ENCODE measurements at regions not wholly inside any gene's neighbourhood (a gene's known extent, or its start where the extent isn't known, plus 50 kb on each side); places are given as distances from the start of the nearest gene placed in this dataset.
"Not testable (repeated sequence)": the region's sequence is repeated elsewhere in the genome, so short reads cannot be mapped to it uniquely, and the experiment has no call there.

- DNase-seq (ENCODE audit: low read depth), result no peak
Observed at GRCh38 chr10:2790396-2791188, 276.8 kb upstream of the PFKP start.

GRCh38 chr10:2786251-2786650 is 281.1 kb upstream of the PFKP start:
- no peak for DNase-seq (ENCODE audit: low read depth)

GRCh38 chr10:2784766-2785165 is 282.6 kb upstream of the PFKP start:
- no peak for DNase-seq (ENCODE audit: low read depth)

DNA sequence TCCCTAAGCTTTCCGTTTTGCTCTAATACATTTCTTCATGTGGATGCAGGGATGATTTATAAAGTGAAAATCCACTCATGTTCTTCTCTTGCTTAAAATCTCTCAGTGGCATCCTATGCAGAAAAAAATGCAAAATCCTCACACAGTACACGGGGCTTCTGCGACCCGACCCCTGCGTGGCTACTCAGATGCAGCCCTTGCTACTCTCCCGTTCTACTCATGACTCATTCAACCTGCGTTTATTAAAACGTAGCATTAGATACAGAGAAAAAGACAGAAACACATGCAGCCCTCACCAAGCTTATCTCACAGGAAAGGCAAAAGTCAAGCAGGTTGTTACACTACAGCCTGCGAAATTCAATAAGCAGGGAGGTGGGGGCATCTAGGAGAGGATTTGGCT is 284.4 kb upstream of the PFKP start:
- no peak for DNase-seq (ENCODE audit: low read depth)

GRCh38 chr10:2782265-2782664 is 285.1 kb upstream of the PFKP start:
- no peak for DNase-seq (ENCODE audit: low read depth)

DNA sequence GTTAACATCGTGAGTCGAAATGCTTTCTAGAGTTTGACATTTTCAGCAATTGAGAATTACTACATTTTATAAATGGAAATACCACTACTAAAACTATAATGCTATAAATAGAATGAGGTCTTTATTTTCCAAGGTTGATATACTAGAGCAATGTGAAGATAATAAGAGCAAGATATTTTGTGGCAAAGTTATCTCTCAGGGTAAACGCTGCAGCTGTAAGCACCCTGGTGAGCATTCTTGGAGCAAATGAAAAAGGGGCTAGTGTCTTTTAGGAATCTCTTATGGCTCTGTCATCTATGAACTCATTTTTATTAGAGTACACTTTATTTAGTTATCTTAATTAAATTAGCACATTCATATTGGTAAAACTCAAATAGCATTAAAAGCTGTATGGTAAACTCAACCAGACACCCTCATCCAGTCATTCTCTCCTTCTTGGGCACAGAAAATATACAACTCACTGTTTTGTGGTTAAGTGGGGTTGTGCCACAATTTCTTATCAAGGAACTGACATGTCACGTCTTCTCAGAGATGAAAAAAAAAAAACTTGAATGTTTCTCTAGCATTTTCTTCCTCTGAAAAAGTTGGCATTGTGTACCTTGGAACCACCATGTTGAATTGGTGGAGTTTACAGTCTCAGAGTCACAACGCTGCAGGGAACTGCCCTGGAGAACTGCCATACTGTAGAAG is 289.5 kb upstream of the PFKP start:
- DNase-seq (ENCODE audit: low read depth), result no peak

GRCh38 chr10:2772816-2773631 is 294.3 kb upstream of the PFKP start:
- no peak for DNase-seq (ENCODE audit: low read depth)

DNA sequence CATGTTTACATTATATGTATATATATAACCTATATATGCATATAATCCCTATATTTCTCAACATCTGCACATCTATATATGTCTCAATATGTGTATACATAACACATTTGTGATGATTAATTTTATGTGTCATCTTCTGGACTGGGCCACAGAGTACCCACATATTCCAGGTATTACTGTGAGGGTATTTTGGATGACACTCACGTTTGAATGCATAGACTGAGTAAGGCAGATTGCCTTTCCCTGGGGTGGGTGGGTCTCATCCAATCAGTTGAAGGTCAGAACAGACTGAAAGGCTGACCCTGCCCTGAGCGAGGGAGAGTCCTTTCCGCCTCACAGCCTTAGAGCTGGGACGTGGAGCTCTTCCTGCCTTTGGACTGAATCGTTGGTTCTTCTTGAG is 295.2 kb upstream of the PFKP start:
- DNase-seq (ENCODE audit: low read depth), result no peak

DNA sequence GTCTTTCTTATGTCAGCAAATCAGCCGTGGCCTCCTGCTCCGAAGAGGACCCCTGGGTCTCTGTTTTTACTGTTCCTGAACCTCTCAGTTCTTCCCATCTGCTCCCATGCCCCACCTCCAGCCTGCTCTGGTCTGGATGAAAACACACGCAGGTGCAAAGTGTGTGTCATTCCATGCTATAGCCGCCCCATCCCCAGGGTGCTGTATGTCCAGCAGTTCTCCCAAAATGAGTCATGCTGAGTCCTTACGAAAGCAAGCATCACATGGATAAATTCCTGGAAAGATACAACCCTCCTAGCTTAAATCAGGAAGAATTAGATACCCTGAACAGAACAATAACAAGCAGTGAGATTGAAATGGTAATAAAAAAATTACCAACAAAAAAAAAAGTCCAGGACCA is 300.1 kb upstream of the PFKP start:
- not testable (repeated sequence) for DNase-seq (ENCODE audit: low read depth)

DNA sequence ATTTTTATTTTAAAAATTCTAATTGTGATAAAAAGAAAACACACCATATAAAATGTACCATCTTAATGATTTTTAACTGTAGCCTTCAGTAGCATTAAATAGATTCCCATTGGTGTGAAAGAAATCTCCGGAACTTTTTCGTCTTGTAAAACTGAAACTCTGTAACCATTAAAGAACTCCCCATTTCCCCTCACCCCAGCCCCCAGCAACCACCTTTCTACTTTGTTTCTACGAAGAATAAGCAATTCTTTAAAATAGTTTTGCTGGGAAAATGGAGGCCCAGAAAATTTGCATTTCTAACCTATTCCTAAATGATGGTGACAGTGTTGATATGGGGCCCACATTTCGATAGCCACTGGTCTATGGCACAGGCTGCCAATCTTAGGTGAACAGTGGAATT is 305.4 kb upstream of the PFKP start:
- no peak for DNase-seq (ENCODE audit: low read depth)

- DNase-seq (ENCODE audit: low read depth), result no peak
Observed at GRCh38 chr10:2761311-2761710, 306.0 kb upstream of the PFKP start.

DNA sequence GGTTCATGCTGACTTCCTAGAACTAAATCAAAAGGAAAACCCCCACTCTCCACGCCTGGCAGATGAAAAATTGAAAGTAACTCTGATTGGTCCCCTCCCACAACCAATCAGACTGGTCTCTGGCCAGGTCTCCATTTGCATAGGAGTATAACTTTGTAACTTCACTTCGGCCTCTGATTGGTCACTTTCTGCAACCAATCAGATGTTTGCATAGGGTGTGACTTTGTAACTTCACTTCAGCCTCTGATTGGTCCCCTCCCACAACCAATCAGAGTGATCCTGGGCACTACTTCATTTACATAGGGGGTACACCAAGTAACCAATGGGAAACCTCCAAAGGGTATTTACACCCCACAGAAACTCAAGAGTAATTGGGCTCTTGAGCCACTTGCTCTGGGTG is 306.6 kb upstream of the PFKP start:
- DNase-seq (ENCODE audit: low read depth), result no peak

DNA sequence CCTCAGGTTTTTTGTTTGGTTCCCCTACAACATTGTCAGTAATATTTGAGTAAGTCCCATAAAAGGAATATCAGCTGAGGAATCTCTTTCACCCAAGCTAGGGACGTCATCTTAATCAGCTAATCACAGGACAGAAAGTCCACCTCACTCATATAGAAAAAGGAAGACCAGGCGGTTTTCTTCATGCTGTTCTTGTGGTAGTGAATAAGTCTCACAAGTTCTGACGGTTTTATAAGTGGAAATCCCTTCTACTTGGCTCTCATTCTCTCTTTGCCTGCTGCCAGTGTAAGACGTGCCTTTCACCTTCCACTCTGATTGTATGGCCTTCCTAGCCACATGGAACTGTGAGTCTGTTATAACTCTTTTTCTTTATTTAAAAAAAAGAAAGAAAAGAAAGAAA is 308.1 kb upstream of the PFKP start:
- no peak for DNase-seq (ENCODE audit: low read depth)

- no peak for DNase-seq (ENCODE audit: low read depth)
Observed at GRCh38 chr10:2754943-2755342, 312.4 kb upstream of the PFKP start.

GRCh38 chr10:2748287-2748686 is 319.1 kb upstream of the PFKP start:
- no peak for DNase-seq (ENCODE audit: low read depth)

- no peak for DNase-seq (ENCODE audit: low read depth)
Observed at GRCh38 chr10:2746638-2747037, 320.7 kb upstream of the PFKP start.

DNA sequence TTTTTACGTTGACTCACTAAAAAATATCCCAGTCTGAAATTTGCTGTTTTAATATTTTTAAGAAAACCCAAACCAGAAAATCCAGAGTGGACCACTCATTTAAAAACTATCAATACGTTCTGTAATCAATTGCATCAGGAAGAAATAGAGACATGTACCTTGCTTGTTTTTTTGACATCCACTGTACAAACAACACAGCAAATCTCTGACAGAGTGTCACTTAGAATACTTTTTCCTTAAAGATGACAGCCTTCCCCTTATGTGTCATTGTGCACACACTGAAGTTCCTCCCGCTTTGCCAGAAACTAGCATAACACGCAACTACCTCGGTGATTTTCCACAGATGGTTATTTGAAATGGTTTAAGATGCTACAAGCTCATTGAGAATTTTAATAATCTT is 321.7 kb upstream of the PFKP start:
- no peak for DNase-seq (ENCODE audit: low read depth)

GRCh38 chr10:2744547-2745200 is 322.7 kb upstream of the PFKP start:
- no peak for DNase-seq (ENCODE audit: low read depth)

GRCh38 chr10:2734603-2735002 is 332.7 kb upstream of the PFKP start:
- no peak for DNase-seq (ENCODE audit: low read depth)

DNA sequence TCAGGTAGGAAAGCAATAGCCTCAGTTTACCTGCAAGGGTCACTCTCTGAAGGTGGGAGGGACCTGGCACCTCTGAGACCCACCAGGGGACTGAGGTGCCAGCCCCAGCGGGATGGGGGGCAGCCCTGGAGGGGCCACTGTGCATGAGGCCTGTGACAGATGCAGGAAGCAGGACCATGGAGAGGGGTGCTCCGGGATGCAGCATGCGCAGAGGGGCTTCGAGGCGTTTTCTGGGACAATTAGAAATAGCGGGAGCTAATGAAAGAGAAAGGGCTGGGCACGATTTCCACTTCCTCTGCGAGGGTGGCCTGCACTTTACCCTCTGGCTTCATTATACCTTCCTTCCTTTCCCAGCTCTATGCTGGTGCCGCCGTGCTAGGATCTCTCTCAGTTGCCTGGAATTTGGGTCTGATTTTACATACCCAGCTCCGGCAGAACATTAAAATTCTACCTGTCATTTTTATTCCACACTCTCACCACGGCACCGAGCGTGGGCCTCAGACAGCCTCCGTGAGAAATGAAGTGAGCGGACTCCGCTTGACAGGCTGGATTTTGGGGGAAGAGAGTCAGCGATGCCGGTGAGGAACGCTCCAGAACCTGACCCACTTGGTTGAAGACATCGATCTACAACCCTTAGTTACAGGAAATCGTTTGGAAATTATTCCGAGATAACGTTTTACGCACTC is 333.9 kb upstream of the PFKP start:
- no peak for DNase-seq (ENCODE audit: low read depth)

DNA sequence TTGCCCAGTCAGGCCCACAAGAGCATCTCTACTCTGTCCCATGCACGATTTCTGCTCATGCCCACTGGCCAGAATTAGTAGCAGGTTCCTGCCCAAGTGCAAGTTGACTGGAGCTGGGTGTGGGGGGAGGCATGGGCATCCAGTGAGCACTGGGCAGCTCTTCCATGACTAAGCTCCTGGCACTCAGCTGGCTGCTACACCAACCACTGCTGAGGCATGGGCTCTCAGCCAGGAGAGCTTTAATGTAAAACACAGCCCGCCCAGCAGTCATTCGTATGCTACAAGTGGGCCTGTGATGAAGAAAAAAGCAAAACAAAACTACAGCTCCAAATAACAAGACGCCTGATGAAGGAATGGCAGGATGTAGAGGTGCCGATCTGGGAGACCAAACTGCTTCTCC is 335.4 kb upstream of the PFKP start:
- no peak for DNase-seq (ENCODE audit: low read depth)

DNA sequence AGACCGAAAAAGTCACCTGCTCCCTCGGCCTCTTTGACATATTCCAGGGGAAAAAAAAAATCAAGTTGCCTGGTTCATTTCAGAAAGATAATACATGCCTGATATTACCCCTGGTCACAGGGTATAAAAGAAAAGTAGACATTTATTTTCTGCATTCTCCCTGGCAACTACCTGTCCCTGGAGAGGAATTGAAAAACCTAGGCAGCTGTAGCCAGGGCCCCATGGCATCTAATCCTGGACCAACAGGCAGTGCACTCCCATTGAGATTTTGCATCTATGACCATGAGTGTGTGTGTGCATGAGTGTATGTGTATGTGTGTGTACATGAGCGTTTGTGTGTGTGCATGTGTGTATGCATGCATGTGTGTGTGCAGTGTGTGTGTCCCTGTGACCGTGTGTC is 338.2 kb upstream of the PFKP start:
- DNase-seq (ENCODE audit: low read depth), result no peak

All from GM04504 (cell line).